Breast epithelium (tissue), 3 donors: ENCODE measurements at regions not wholly inside any gene's neighbourhood (a gene's known extent, or its start where the extent isn't known, plus 50 kb on each side); places are given as distances from the start of the nearest gene placed in this dataset.

Source experiments
- CTCF ChIP-seq, 3 donors: fragments of 450-650 bp; IDR thresholded peaks; one replicate each; pipeline ENCODE4 v1.5.1; 2016 to 2017; ENCODE audit warnings: antibody characterized with exemption in 3 of 3, mild to moderate bottlenecking in 3 of 3, moderate library complexity in 3 of 3
- POLR2A ChIP-seq: fragments of 450-650 bp; IDR thresholded peaks from one replicate; pipeline ENCODE4 v1.6.1; 2016; ENCODE audit warnings: antibody characterized with exemption, mild to moderate bottlenecking, moderate library complexity

GRCh38 chr15:31499953-31500765 lies 173.5 kb downstream of the KLF13 start:
- TF ChIP-seq CTCF (IDR thresholded peaks at IDR 0.05) = no peak
- no peak for TF ChIP-seq POLR2A
